CD4-positive, CD25-positive, alpha-beta regulatory T cell (primary cell): ENCODE measurements at regions not wholly inside any gene's neighbourhood (a gene's known extent, or its start where the extent isn't known, plus 50 kb on each side); places are given as distances from the start of the nearest gene placed in this dataset.

ENCODE experiments used
- ATAC-seq, 2 donors: fragments of 150-1000 bp; cut with Tn5 transposase; one replicate each; pipeline ENCODE4 v1.10.0; 2021; ENCODE audit warnings: low read depth in 2 of 2, moderate number of reproducible peaks in 2 of 2, moderate library complexity in 1 of 2
- DNase-seq, 3 donors: peaks; one replicate each; pipeline versions ENCODE4 v3.0.0 to v3.0.0-alpha.2; 2012 to 2022; ENCODE audit warnings: mixed read lengths in 1 of 3
- H3K27ac ChIP-seq: one replicate; pipeline ENCODE4 v1.7.0; 2013; ENCODE audit warnings: mild to moderate bottlenecking, low read length; ENCODE audit not compliant: insufficient read depth, poor library complexity, severe bottlenecking
- H3K27me3 ChIP-seq: one replicate; pipeline ENCODE4 v1.7.0; 2013; ENCODE audit warnings: low read length; ENCODE audit not compliant: control insufficient read depth, insufficient read depth
- H3K36me3 ChIP-seq: one replicate; pipeline ENCODE4 v1.7.0; 2013; ENCODE audit warnings: mild to moderate bottlenecking, low read length, moderate library complexity; ENCODE audit not compliant: control insufficient read depth, insufficient read depth
- H3K4me1 ChIP-seq: 2 replicates; pipeline ENCODE4 v1.7.0; 2013; ENCODE audit warnings: mild to moderate bottlenecking, low read length; ENCODE audit not compliant: insufficient read depth, control insufficient read depth, poor library complexity, severe bottlenecking
- H3K4me3 ChIP-seq: one replicate; pipeline ENCODE4 v1.7.0; 2013; ENCODE audit warnings: low read depth, mild to moderate bottlenecking, low read length, moderate library complexity
- H3K9me3 ChIP-seq, 2 experiments: 1 replicate in 1 of 2; 2 replicates in 1 of 2; pipeline ENCODE4 v1.7.0; 2013; ENCODE audit warnings: low read length in 2 of 2, mild to moderate bottlenecking in 1 of 2, moderate library complexity in 1 of 2; ENCODE audit not compliant: control insufficient read depth in 2 of 2
- H3K27ac Mint-ChIP-seq, 3 donors: one replicate each; pipeline ENCODE4 v1.8.0; 2020 to 2022; ENCODE audit warnings: mild to moderate bottlenecking in 3 of 3, mixed read lengths in 3 of 3, moderate library complexity in 2 of 3
- H3K27me3 Mint-ChIP-seq: one replicate; pipeline ENCODE4 v1.8.0; 2022; ENCODE audit warnings: mild to moderate bottlenecking, mixed read lengths
- H3K36me3 Mint-ChIP-seq: one replicate; pipeline ENCODE4 v1.8.0; 2020; ENCODE audit warnings: mixed read lengths
- H3K4me1 Mint-ChIP-seq, 4 donors: one replicate each; pipeline ENCODE4 v1.8.0; 2020 to 2022; ENCODE audit warnings: mixed read lengths in 4 of 4, mild to moderate bottlenecking in 1 of 4
- H3K4me3 Mint-ChIP-seq, 4 donors: one replicate each; pipeline ENCODE4 v1.8.0; 2020 to 2022; ENCODE audit warnings: mild to moderate bottlenecking in 4 of 4, mixed read lengths in 4 of 4, moderate library complexity in 3 of 4
- H3K9me3 Mint-ChIP-seq, 7 donors: one replicate each; pipeline ENCODE4 v1.8.0; 2020 to 2022; ENCODE audit warnings: mixed read lengths in 7 of 7, mild to moderate bottlenecking in 3 of 7, moderate library complexity in 2 of 7

DNA sequence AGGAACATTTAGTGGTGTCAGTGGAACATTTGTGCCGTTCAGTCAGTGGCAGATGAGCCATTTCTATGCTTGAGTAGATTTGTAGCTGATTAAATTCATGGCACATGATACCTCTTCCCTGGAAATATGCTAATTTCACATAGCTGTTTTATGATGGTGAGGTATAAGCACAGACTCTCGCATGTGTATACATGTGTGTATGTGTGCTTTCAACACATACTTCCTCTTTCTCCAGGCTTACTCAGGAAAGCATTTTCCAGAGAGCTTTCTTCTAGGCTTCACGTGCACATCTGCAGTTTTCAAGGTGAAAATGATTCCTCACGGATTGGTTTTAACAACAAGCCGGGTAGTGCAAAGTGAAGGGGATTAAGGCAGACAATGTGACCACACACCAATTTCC is 396.5 kb downstream of the HDGFL1 start:
- Histone ChIP-seq H3K36me3 (no peaks in the 10 kb centered on the region), H3K9me3 (no peaks in the 10 kb centered on the region), H3K27me3 (no peaks in the 10 kb centered on the region), H3K4me1 (no peaks in the 10 kb centered on the region), H3K4me3 (no peak overlapping the region), H3K27ac (no peak overlapping the region)
- no peak for ATAC-seq
- H3K36me3 Mint-ChIP-seq, result no peaks in the 10 kb centered on the region
- peaks cover 0 to 9% (median 4%) of the 10 kb centered on the region in 7 donors for H3K9me3 Mint-ChIP-seq
- peaks cover 0 to 2% (median under 1%) of the 10 kb centered on the region in 4 donors for H3K4me1 Mint-ChIP-seq
- no peaks in the 10 kb centered on the region for H3K27me3 Mint-ChIP-seq
- no peak overlapping the region for H3K27ac Mint-ChIP-seq
- DNase-seq, result no peak
- no peak overlapping the region for H3K4me3 Mint-ChIP-seq

DNA sequence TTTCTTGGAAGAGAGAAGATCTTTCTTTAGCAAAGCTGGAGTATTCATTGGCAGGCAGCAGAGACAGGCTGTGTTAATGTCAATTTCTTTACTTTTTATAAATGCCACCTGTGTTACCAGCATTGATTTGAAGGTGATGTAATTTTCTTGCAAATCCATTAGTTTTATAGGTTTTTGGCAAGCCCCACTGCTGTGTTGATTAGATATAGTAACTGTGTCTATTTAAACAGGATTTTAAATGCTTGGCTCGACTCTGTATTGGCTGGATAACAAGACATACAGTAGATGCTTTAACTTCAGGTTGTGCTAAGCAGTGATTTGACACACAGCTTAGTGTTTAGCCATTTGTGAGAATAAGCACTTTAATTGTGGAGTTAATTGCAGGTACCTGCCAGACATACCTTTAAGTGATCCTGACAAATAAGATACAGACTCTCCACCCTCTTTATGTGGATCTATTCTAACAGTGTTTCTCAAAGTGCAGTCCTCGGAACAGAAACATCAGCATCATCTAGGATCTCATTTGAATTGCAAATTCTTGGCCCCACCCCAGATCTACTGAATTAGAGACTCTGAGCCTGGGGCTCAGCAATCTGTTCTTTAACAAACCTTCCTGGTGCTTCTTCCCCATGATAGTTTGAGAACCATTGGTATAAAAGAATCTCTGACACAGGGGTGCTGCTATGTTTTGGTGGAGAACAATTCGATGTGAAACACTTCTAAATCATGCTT is 397.5 kb downstream of the HDGFL1 start:
- Histone ChIP-seq H3K27ac (no peak overlapping the region), H3K4me1 (no peaks in the 10 kb centered on the region), H3K9me3 (no peaks in the 10 kb centered on the region), H3K27me3 (no peaks in the 10 kb centered on the region), H3K36me3 (no peaks in the 10 kb centered on the region), H3K4me3 (no peak overlapping the region)
- no peak for DNase-seq
- no peak for ATAC-seq
- Mint-ChIP-seq H3K27ac (no peak overlapping the region), H3K9me3 (peaks cover 0 to 9% (median 4%) of the 10 kb centered on the region in 7 donors), H3K27me3 (no peaks in the 10 kb centered on the region), H3K4me1 (peaks cover 0 to 2% (median under 1%) of the 10 kb centered on the region in 4 donors), H3K36me3 (no peaks in the 10 kb centered on the region), H3K4me3 (no peak overlapping the region)

DNA sequence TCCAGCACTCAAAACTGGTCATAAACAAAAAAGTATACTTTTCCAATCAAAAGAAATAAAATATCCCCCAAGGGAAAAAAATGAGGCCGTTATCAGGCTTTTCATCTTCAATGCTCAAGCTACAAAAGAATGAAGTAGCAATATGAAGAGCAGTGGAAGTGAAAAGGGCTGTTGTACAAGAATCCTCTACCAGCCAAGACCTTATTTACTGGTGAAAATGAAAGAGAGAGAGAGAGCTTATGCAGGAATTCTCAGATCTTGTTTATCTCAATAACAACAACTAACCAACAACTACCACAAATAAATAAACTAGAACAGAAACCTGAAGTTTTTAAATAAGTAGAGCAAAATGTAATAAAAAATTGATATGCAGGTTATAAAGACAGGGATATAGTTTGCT is 400.6 kb downstream of the HDGFL1 start:
- H3K27ac ChIP-seq, result no peak overlapping the region
- H3K27ac Mint-ChIP-seq, result no peak overlapping the region
- H3K36me3 Mint-ChIP-seq, result no peaks in the 10 kb centered on the region
- H3K27me3 Mint-ChIP-seq, result no peaks in the 10 kb centered on the region
- no peaks in the 10 kb centered on the region for H3K4me1 ChIP-seq
- H3K27me3 ChIP-seq, result no peaks in the 10 kb centered on the region
- no peak overlapping the region for H3K4me3 ChIP-seq
- no peaks in the 10 kb centered on the region for H3K36me3 ChIP-seq
- ATAC-seq (no peak), DNase-seq (no peak)
- H3K4me1 Mint-ChIP-seq, result no peaks in the 10 kb centered on the region
- H3K9me3 ChIP-seq, result no peaks in the 10 kb centered on the region
- H3K4me3 Mint-ChIP-seq, result no peak overlapping the region
- peaks cover 0 to 10% (median 3%) of the 10 kb centered on the region in 7 donors for H3K9me3 Mint-ChIP-seq

GRCh38 chr6:22972771-22973170 is 403.4 kb downstream of the HDGFL1 start:
- no peaks in the 10 kb centered on the region for H3K27me3 Mint-ChIP-seq
- H3K36me3 Mint-ChIP-seq, result no peaks in the 10 kb centered on the region
- Histone ChIP-seq H3K9me3 (no peaks in the 10 kb centered on the region), H3K36me3 (no peaks in the 10 kb centered on the region), H3K27me3 (no peaks in the 10 kb centered on the region), H3K27ac (no peak overlapping the region), H3K4me1 (no peaks in the 10 kb centered on the region), H3K4me3 (no peak overlapping the region)
- H3K4me3 Mint-ChIP-seq, result no peak overlapping the region
- H3K9me3 Mint-ChIP-seq, result peaks cover 0 to 10% (median 3%) of the 10 kb centered on the region in 7 donors
- no peak overlapping the region for H3K27ac Mint-ChIP-seq
- ATAC-seq (no peak), DNase-seq (no peak)
- H3K4me1 Mint-ChIP-seq, result no peaks in the 10 kb centered on the region

DNA sequence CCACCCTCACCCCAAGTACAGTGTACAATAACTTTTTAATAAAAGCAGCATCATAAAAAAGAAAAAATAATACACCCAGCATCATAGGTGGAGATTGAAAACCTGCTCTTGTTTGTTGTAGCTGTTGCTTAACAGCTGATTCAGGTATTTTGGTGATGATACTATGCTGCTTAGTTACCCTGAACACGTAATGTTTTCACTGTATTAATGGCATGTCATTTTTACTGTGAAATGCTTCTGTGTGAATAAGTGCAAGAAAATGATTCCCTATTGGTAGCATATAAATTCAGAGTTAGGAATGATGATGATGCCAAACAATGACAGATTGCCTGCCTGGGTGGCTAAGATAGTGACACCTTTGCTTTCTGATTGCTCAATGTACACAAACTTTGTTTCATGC is 405.7 kb downstream of the HDGFL1 start:
- H3K4me3 Mint-ChIP-seq, result no peak overlapping the region
- H3K4me1 ChIP-seq, result no peaks in the 10 kb centered on the region
- no peak overlapping the region for H3K27ac Mint-ChIP-seq
- no peaks in the 10 kb centered on the region for H3K4me1 Mint-ChIP-seq
- H3K9me3 Mint-ChIP-seq, result peaks cover 0 to 11% (median 2%) of the 10 kb centered on the region in 7 donors
- no peaks in the 10 kb centered on the region for H3K27me3 Mint-ChIP-seq
- H3K4me3 ChIP-seq, result no peak overlapping the region
- no peaks in the 10 kb centered on the region for H3K36me3 Mint-ChIP-seq
- H3K9me3 ChIP-seq, result peaks cover 0 to 2% of the 10 kb centered on the region in 2 experiments
- ATAC-seq (no peak), DNase-seq (no peak)
- H3K27ac ChIP-seq, result no peak overlapping the region
- H3K36me3 ChIP-seq, result no peaks in the 10 kb centered on the region
- H3K27me3 ChIP-seq, result no peaks in the 10 kb centered on the region

DNA sequence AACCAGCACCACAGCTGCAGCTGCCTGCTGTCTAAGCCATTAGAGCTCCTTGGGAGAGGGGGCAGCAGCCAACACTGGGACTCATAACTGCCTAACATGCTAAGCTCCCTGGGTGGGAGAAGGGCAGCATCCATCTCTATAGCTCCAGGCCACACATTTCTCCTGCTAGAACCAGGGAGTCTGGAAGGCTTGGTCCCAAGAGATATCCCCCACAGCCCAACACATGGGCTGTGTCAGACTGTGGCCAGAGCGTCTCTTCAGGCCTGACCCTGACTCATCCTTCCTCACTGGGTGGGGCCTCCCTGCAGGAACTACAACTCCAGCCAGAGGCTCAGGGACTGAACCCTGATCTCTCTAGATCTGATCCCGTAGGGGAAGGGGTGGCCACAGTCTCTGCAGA is 411.1 kb downstream of the HDGFL1 start:
- H3K4me1 ChIP-seq, result no peaks in the 10 kb centered on the region
- no peak for DNase-seq
- no peak overlapping the region for H3K4me3 ChIP-seq
- no peak for ATAC-seq
- peaks cover 0 to 2% of the 10 kb centered on the region in 2 experiments for H3K9me3 ChIP-seq
- no peaks in the 10 kb centered on the region for H3K4me1 Mint-ChIP-seq
- no peaks in the 10 kb centered on the region for H3K36me3 ChIP-seq
- H3K27me3 Mint-ChIP-seq, result no peaks in the 10 kb centered on the region
- no peaks in the 10 kb centered on the region for H3K36me3 Mint-ChIP-seq
- H3K27me3 ChIP-seq, result no peaks in the 10 kb centered on the region
- no peak overlapping the region for H3K27ac Mint-ChIP-seq
- H3K4me3 Mint-ChIP-seq, result no peak overlapping the region
- H3K27ac ChIP-seq, result no peak overlapping the region
- peaks cover 0 to 12% (median 8%) of the 10 kb centered on the region in 7 donors for H3K9me3 Mint-ChIP-seq

- no peaks in the 10 kb centered on the region for H3K27me3 Mint-ChIP-seq
- H3K27ac Mint-ChIP-seq, result no peak overlapping the region
- no peaks in the 10 kb centered on the region for H3K36me3 Mint-ChIP-seq
- no peak overlapping the region for H3K4me3 Mint-ChIP-seq
- peaks cover 0 to 20% (median 3%) of the 10 kb centered on the region in 7 donors for H3K9me3 Mint-ChIP-seq
- Histone ChIP-seq H3K27me3 (no peaks in the 10 kb centered on the region), H3K4me3 (no peak overlapping the region), H3K9me3 (no peaks in the 10 kb centered on the region), H3K27ac (no peak overlapping the region), H3K36me3 (no peaks in the 10 kb centered on the region), H3K4me1 (no peaks in the 10 kb centered on the region)
- H3K4me1 Mint-ChIP-seq, result no peaks in the 10 kb centered on the region
- ATAC-seq, result no peak
- DNase-seq, result no peak
Observed at GRCh38 chr6:23002044-23002619, 432.8 kb downstream of the HDGFL1 start.
